Tibial nerve (tissue), 4 donors: ENCODE measurements at regions not wholly inside any gene's neighbourhood (a gene's known extent, or its start where the extent isn't known, plus 50 kb on each side); places are given as distances from the start of the nearest gene placed in this dataset.

ENCODE experiments used
- CTCF ChIP-seq, 5 experiments: fragments of 200-600 bp in 3 of 5; fragments of 450-650 bp in 2 of 5; sonication (generic) in 3 of 5; IDR thresholded peaks; one replicate each; pipeline ENCODE4 v1.5.1; 2016 to 2019; ENCODE audit warnings: antibody characterized with exemption in 5 of 5, mild to moderate bottlenecking in 3 of 5, moderate library complexity in 2 of 5
- EP300 ChIP-seq, 2 donors: sonication (generic); formaldehyde crosslinking; IDR thresholded peaks; one replicate each; pipeline ENCODE4 v1.6.1; 2017; ENCODE audit warnings: antibody characterized with exemption in 2 of 2, mild to moderate bottlenecking in 1 of 2
- POLR2A ChIP-seq, 2 donors: fragments of 450-650 bp; IDR thresholded peaks; one replicate each; pipeline ENCODE4 v1.6.1; 2017; ENCODE audit warnings: antibody characterized with exemption in 2 of 2, mild to moderate bottlenecking in 2 of 2, moderate library complexity in 2 of 2

GRCh38 chr9:7739595-7739994 lies 60.0 kb downstream of the DMAC1 start:
- TF ChIP-seq POLR2A (IDR thresholded peaks at IDR 0.05) = no peak
- TF ChIP-seq CTCF (IDR thresholded peaks at IDR 0.05) = no peak
- TF ChIP-seq EP300 (IDR thresholded peaks at IDR 0.05) = no peak
